ENCODE measurements at regions not wholly inside any gene's neighbourhood (a gene's known extent, or its start where the extent isn't known, plus 50 kb on each side); places are given as distances from the start of the nearest gene placed in this dataset.

GRCh38 chr1:172957491-172957890 lies 93.2 kb downstream of the TNFSF18 start:
- no peak for DNase-seq

GRCh38 chr1:172959571-172959970 lies 91.2 kb downstream of the TNFSF18 start:
- no peak for DNase-seq

GRCh38 chr1:172960019-172960418 lies 90.7 kb downstream of the TNFSF18 start:
- no peak for DNase-seq

GRCh38 chr1:172960454-172961208 lies 90.1 kb downstream of the TNFSF18 start:
- no peak for DNase-seq

- no peak for DNase-seq
These were observed 85.9 kb downstream of the TNFSF18 start for GRCh38 chr1:172964864-172965263.

- no peak for DNase-seq
These were observed 83.7 kb downstream of the TNFSF18 start for GRCh38 chr1:172966844-172967540.

- no peak for DNase-seq
These were observed 82.8 kb downstream of the TNFSF18 start for GRCh38 chr1:172967936-172968335.

- DNase-seq, result no peak
These were observed 81.1 kb downstream of the TNFSF18 start for GRCh38 chr1:172969611-172970010.

- no peak for DNase-seq
These were observed 80.6 kb downstream of the TNFSF18 start for GRCh38 chr1:172970186-172970585.

GRCh38 chr1:172971241-172971640 lies 79.5 kb downstream of the TNFSF18 start:
- DNase-seq, result no peak

- no peak for DNase-seq
These were observed 78.5 kb downstream of the TNFSF18 start for GRCh38 chr1:172972258-172972657.

- no peak for DNase-seq
These were observed 77.3 kb downstream of the TNFSF18 start for GRCh38 chr1:172973424-172973823.

- DNase-seq, result no peak
These were observed 74.3 kb downstream of the TNFSF18 start for GRCh38 chr1:172976222-172977041.

GRCh38 chr1:172977296-172978017 lies 73.3 kb downstream of the TNFSF18 start:
- DNase-seq, result no peak

GRCh38 chr1:172978595-172978994 lies 72.1 kb downstream of the TNFSF18 start:
- no peak for DNase-seq

- DNase-seq, result no peak
These were observed 70.9 kb downstream of the TNFSF18 start for GRCh38 chr1:172979828-172980227.

GRCh38 chr1:172980456-172980855 lies 70.3 kb downstream of the TNFSF18 start:
- no peak for DNase-seq

- DNase-seq, result no peak
These were observed 69.8 kb downstream of the TNFSF18 start for GRCh38 chr1:172980971-172981370.

All from stimulated activated CD4-positive, alpha-beta T cell treated with anti-CD3 and anti-CD28 coated beads, Interleukin-1b, Interleukin-23, amount 100 ng/mL, for 48 hours (primary cell).